Ectodermal cell (in vitro differentiated cells): ENCODE measurements at regions not wholly inside any gene's neighbourhood (a gene's known extent, or its start where the extent isn't known, plus 50 kb on each side); places are given as distances from the start of the nearest gene placed in this dataset.
"Not testable (repeated sequence)": the region's sequence is repeated elsewhere in the genome, so short reads cannot be mapped to it uniquely, and the experiment has no call there.

Source experiments
- H3K27ac ChIP-seq: 2 replicates; pipeline ENCODE4 v1.7.0; 2013; ENCODE audit warnings: mild to moderate bottlenecking, low read depth, low read length; ENCODE audit not compliant: insufficient read depth, poor library complexity, severe bottlenecking
- H3K27me3 ChIP-seq: 2 replicates; pipeline ENCODE4 v1.7.0; 2013; ENCODE audit warnings: mild to moderate bottlenecking, low read length; ENCODE audit not compliant: insufficient read depth, control insufficient read depth, poor library complexity, severe bottlenecking
- H3K36me3 ChIP-seq: one replicate; pipeline ENCODE4 v1.7.0; 2013; ENCODE audit warnings: low read length; ENCODE audit not compliant: control insufficient read depth, insufficient read depth
- H3K4me1 ChIP-seq: one replicate; pipeline ENCODE4 v1.7.0; 2013; ENCODE audit warnings: low read length; ENCODE audit not compliant: control insufficient read depth, insufficient read depth
- H3K4me3 ChIP-seq: 2 replicates; pipeline ENCODE4 v1.7.0; 2013; ENCODE audit warnings: low read depth, low read length, control low read depth; ENCODE audit not compliant: insufficient read depth
- H3K9me3 ChIP-seq: 2 replicates; pipeline ENCODE4 v1.7.0; 2013; ENCODE audit warnings: mild to moderate bottlenecking, low read length, moderate library complexity; ENCODE audit not compliant: control insufficient read depth
- WGBS, 2 experiments: methylation state at CpG; one replicate each; pipeline ENCODE4 v1.1.7; 2013; ENCODE audit warnings: missing lambda C conversion rate in 2 of 2; 5-methylcytosine and 5-hydroxymethylcytosine counted together

GRCh38 chr18:77346208-77346810, 96.7 kb downstream of the GALR1 start:
- Histone ChIP-seq H3K27ac (no peak overlapping the region), H3K4me1 (no peaks in the 10 kb centered on the region), H3K36me3 (no peaks in the 10 kb centered on the region), H3K27me3 (no peaks in the 10 kb centered on the region), H3K4me3 (no peak overlapping the region), H3K9me3 (no peaks in the 10 kb centered on the region)
- WGBS, 2 experiments, result 93 to 95% methylated on average over 2 of the region's 2 CpGs

DNA sequence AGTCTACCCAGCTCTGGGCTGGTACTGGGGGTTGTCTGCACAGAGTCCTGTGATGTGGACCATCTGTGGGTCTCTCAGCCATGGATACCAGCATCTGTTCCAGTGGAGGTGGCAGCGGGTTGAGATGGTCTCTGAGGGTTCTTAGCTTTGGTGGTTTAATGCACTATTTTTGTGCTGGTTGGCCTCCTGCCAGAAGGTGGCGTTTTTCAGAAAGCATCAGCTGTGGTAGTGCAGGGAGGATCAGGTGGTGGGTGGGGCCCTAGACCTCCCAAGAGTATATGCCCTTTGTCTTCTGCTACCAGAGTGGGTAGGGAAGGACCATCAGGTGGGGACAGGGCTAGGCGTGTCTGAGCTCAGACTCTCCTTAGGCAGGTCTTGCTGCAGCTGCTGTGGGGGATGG, 103.7 kb downstream of the GALR1 start:
- not testable (repeated sequence) for H3K4me3 ChIP-seq, H3K4me1 ChIP-seq, H3K27ac ChIP-seq, H3K9me3 ChIP-seq, H3K27me3 ChIP-seq, H3K36me3 ChIP-seq
- 82 to 90% methylated on average over 3 of the region's 3 CpGs for WGBS, 2 experiments

DNA sequence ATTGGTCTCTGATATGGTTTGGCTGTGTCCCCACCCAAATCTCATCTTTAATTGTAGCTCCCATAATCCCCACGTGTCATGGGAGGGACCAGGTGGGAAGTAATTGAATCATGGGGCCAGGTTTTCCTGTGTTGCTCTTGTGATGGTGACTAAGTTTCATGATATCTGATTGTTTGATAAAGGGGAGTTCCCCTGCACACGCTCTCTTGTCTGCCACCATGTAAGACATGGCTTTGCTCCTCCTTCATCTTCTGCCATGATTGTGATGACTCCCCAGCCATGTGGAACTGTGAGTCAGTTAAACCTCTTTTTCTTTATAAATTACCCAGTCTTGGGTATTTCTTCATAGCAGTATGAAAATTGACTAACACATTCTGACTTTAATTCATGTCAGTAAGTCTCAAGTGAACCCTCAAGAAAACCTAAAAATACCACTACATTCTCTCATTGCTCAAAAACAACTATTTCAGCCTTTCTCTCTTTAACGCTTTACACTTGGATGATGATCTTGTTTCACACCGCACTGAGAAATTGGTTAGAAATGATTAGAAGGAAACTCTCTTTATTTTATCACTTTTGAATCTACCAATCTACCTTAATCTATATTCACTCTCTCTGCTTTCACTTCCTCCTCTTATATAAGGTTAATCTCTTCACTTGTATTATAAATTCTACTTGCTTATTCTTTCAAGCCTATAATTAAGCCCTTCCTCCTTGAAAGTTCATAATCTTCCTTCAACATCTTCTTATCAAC, 110.1 kb downstream of the GALR1 start:
- 91 to 92% methylated on average over 3 to 4 of the region's 4 CpGs for WGBS, 2 experiments
- no peaks in the 10 kb centered on the region for H3K27me3 ChIP-seq
- no peak overlapping the region for H3K27ac ChIP-seq
- no peaks in the 10 kb centered on the region for H3K36me3 ChIP-seq
- peaks cover 5% of the 10 kb centered on the region for H3K9me3 ChIP-seq
- no peaks in the 10 kb centered on the region for H3K4me1 ChIP-seq
- no peak overlapping the region for H3K4me3 ChIP-seq

DNA sequence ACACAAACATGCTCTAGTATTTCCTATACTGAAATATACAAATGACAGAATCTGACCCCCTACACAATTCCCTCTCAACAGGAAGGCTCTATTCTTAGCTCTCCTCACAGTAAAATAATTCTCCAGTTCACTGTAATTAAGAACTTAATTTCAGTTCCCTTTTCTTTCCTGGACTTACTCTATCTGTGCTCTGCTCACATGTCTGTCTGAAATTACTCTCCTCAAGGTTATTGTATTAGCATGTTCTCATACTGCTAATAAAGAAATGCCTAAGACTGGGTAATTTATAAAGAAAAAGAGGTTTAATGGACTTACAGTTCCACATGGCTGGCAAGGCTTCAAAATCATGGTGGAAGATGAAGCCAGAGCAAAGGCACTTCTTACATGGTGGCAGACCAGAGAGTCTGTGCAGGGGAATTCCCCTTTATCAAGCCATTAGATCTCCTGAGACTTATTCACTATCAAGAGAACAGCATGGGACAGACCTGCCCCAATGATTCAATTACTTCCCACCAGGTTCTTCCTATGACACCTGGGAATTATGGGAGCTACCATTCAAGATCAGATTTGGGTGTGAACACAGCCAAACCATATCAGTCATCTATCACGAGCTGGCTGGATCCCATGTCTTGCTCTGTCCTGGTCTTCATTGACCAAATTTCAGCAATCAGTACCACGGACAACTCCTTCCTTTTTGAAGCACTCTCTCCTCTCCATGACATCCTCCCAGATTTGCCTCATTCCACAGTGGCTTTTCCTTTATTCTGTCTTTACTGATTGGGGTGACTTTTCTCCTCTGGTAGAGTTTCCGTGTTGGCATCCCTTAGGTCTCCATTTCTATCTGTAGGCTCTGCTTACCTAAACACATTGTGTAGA, 110.9 kb downstream of the GALR1 start:
- no peak overlapping the region for H3K27ac ChIP-seq
- H3K27me3 ChIP-seq, result no peaks in the 10 kb centered on the region
- no peaks in the 10 kb centered on the region for H3K36me3 ChIP-seq
- H3K9me3 ChIP-seq, result peaks cover 5% of the 10 kb centered on the region
- no peaks in the 10 kb centered on the region for H3K4me1 ChIP-seq
- no peak overlapping the region for H3K4me3 ChIP-seq
- 74 to 80% methylated on average over 3 of the region's 3 CpGs for WGBS, 2 experiments

GRCh38 chr18:77361382-77361781, 111.7 kb downstream of the GALR1 start:
- Histone ChIP-seq H3K4me1 (no peaks in the 10 kb centered on the region), H3K4me3 (no peak overlapping the region), H3K27me3 (no peaks in the 10 kb centered on the region), H3K36me3 (no peaks in the 10 kb centered on the region), H3K9me3 (peaks cover 5% of the 10 kb centered on the region), H3K27ac (no peak overlapping the region)
- WGBS, 2 experiments, result 84 to 92% methylated on average over 1 of the region's 1 CpG

- Histone ChIP-seq H3K4me1 (no peaks in the 10 kb centered on the region), H3K27me3 (no peaks in the 10 kb centered on the region), H3K27ac (no peak overlapping the region), H3K9me3 (peaks cover 5% of the 10 kb centered on the region), H3K4me3 (no peak overlapping the region), H3K36me3 (no peaks in the 10 kb centered on the region)
- WGBS, 2 experiments, result 95 to 97% methylated on average over 2 of the region's 2 CpGs
Observed at GRCh38 chr18:77365667-77366066, 116.0 kb downstream of the GALR1 start.

GRCh38 chr18:77366067-77366719, 116.5 kb downstream of the GALR1 start:
- Histone ChIP-seq H3K27me3 (no peaks in the 10 kb centered on the region), H3K36me3 (no peaks in the 10 kb centered on the region), H3K9me3 (peaks cover 5% of the 10 kb centered on the region), H3K4me1 (no peaks in the 10 kb centered on the region), H3K27ac (no peak overlapping the region), H3K4me3 (no peak overlapping the region)
- WGBS, 2 experiments, result 89% methylated on average over 11 of the region's 11 CpGs

DNA sequence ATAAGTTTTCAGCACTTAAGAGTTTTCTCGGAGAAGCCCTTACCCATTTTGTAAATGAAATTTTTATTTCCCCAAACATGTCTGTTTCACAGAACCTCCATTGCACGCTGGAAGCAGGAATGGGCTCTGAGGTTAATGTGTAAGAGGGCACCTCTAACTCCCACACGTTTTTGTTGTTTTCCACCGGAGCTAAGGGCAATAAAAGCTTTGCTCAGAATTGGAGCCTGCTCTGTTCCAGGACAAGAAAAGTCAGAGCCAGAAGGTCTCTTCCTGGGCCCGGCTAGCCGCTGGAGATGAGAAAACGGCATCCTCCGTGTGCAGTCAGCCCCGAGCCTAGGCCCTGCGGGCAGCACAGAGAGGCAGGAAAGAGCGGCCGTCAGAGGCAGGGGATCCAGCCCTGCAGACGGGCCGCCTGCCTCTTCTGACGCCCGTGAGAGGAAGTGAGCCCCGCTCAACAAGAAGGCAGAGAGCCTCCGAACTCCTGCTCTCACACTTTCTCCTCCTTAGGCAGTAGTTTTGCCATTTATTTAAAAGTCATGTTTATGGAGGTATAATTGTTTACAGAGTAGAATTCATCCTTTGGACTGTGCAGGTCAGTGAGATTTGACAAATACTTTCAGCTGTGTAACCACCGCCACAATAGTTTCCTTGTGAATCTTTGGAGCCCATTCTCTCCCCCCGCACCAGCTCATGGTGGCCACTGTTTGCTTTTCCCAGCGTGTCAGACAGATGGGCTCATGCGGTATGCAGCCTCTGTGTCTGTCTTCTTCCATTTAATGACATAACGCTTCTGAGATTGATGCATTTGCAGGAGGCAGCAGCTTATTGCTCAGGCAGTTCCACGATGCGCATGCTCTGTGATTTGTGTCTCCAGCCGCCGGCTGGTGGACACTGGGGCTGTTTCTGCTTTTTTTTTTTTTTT, 117.3 kb downstream of the GALR1 start:
- Histone ChIP-seq H3K9me3 (peaks cover 2% of the 10 kb centered on the region), H3K27ac (no peak overlapping the region), H3K4me1 (no peaks in the 10 kb centered on the region), H3K27me3 (no peaks in the 10 kb centered on the region), H3K4me3 (no peak overlapping the region), H3K36me3 (no peaks in the 10 kb centered on the region)
- WGBS, 2 experiments, result 82 to 85% methylated on average over 26 to 27 of the region's 27 CpGs

DNA sequence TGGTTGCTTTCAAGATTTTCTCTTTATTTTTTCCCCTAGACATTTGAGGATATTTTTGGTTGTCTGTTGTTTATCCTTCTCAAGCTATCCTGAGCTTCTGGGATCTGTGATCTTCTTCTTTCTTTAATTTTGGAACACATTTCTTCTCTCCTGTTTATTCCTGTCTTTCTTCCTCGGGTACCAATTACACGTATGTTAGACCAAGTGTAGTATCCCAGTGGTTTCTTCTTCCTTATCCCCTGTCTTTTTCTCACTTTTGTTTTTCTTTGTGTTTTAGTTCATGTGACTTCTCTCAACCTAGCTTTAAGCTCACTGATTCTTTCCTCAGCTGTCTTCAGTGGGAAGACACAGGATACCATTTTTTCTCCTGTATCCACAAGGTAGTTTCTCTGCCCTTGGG, 120.0 kb downstream of the GALR1 start:
- no peaks in the 10 kb centered on the region for H3K36me3 ChIP-seq
- WGBS, 2 experiments, result 91 to 98% methylated on average over 2 of the region's 2 CpGs
- H3K4me1 ChIP-seq, result no peaks in the 10 kb centered on the region
- H3K9me3 ChIP-seq, result no peaks in the 10 kb centered on the region
- H3K4me3 ChIP-seq, result no peak overlapping the region
- no peak overlapping the region for H3K27ac ChIP-seq
- H3K27me3 ChIP-seq, result no peaks in the 10 kb centered on the region
